NCI-H2227 treated with DMSO at 0.1 percent for 48 hours (cell line): ENCODE measurements at regions not wholly inside any gene's neighbourhood (a gene's known extent, or its start where the extent isn't known, plus 50 kb on each side); places are given as distances from the start of the nearest gene placed in this dataset.

Experiments used
- DNase-seq: peaks from one replicate; lab custom pipeline; 2025; lab: John Stamatoyannopoulos, UW

DNA sequence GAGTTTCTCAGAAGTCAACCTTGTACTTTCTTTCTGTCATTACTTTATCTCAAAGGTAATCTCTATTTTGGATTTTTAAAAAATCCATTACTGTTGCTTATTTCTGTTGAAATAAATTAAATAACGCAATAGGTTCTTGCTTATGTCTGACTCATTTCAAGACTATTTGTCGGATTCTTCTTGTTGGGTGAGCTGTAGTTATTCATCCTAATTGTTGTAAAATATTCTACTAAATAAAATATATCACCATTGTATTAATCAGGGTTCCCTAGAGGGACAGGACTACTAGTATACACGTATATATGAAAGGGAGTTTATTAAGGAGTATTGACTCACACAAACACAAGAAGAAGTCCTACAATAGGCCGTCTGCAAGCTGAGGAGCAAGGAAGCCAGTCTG lies 403.9 kb upstream of the CYRIA start:
- DNase-seq: no peak

DNA sequence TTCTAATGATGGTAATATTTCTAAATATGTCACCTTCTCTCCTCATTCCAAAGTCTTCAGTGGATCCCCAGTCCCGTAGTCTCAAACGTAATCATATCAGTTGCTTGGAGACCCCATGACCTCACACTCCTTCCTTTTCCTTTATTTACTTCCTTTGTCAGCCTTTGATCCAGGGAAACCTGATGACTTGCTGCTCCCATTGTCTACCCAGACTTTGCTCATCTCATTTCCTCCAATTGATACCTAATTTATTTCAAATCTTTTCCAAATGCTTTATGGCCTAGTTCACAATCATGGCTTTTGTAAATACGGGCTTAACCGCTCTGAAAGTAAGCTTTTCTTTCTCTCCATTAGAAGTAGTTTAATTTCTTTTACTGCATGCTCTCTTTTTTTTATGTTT lies 402.4 kb upstream of the CYRIA start:
- DNase-seq: no peak

DNA sequence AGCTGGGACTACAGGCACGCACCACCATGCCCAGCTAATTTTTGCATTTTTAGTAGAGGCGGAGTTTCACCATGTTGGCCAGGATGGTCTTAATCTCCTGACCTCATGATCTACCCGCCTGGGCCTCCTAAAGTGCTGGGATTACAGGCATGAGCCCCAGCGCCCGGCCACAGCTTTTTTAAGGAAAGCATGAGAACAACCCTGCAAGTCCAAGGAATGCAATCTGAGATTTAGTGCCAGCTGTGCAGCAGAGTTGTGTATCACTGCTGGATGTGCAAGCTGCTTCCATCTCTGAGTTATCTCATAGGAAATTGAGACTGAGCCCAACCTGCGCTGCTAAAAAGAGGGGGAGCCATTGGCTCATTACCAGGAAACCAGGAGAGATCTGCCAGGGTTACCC lies 399.9 kb upstream of the CYRIA start:
- DNase-seq: no peak

DNA sequence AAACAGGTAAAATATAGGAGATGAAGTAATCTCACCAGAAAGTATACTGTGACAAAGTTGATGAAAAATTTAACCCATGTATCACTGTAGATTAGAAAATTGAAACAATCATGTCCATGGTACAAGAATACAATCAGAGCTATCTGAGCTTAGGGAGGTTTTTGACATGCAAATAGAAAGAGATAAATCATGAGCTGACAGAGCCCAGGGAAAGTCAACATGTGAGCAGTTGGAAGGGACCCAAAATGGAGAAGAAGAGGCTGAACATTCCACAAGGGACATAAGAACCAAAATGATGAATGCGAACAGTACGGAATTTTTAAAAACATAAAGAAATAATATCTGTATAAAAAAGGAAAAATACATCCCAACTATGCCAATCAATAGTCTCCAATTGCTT lies 395.4 kb upstream of the CYRIA start:
- no peak for DNase-seq

DNA sequence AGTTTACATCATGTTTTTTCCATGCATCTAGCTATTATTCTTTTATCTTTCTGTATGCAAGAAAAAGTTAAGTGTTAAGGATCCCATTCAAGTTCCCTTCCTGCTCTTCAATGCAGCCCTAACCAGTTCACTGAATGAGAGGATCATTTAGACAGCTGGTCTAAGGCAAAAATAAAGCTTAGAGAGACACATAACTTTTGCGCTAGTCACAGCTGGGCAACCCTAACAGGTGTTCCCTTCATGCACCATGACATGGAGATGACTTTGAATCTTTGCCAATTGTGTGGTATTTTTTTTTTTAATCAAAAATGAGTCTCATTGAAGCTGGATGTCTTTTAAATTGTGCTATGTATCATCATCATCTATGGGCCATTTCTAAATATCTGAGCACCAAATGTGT lies 393.8 kb upstream of the CYRIA start:
- no peak for DNase-seq

DNA sequence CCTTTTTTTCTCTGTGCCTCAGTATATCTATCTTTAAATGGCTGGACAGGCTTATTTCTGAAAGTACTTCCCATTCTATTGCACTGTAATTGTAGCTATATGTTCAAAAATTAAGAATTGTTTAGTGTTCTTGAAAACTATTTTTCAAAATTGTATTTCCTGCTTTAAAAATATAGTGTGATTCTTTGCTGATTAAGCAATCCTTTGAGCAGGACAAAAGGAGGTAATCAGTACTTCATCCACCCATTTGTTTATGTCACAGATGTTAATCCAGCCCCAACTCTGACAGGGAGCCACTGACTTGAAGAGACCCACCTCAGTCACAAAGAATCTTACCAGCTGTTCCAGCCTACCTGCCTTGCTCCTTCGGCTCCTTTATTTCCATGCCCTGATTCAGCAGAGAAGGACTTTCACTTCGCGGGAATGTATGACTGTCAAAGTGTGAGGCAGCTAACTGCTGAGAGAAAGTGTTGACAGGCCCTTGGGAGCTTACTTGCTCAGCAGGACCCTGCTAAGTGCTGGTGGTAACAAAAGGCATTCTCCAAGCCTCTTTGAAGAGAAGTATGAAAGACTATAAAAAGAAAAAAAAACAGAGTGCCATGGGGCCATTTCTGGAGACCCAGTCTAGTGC lies 393.3 kb upstream of the CYRIA start:
- DNase-seq: peak; percentile 23

DNA sequence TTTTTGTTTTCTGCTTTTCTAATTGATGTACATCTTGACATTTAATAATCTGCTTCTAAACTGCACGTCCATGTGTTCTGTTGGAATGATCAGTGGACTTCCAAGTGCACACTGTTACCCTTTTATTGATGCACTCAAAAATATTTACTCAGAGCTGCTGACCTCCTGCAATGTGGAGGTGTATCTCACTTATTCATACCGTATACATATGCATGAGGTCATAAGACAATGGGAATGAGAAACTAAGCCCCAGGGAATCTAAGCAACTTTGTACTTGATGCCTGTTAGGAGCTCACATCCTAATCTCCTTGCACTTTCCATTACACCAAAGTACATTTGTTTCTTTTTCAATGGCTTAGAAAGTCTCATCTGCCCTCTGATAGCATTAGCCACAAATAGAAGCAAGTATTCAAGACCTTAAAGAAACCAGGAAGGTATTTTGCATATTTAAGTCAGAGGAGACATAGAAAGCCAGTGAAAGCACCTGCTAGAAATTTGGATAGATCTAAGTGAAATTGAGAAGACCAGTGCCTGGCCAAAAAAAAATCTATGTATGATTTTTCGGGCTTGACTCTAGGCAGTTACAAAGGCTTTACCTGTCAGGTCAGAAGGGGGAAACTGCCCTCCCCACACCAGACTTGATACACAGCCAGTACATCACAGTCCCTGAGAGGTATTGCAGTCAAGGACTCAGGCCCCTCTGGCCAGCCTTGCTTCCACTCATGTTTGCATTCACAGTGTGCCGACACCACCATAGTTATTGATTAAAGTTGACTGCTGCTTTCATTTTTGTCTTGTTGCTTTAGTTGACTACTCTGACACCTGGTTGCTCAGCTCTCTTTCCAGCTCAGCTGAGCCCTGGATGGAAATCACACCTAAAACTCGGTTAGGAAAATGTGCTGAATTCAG lies 391.7 kb upstream of the CYRIA start:
- DNase-seq: no peak

DNA sequence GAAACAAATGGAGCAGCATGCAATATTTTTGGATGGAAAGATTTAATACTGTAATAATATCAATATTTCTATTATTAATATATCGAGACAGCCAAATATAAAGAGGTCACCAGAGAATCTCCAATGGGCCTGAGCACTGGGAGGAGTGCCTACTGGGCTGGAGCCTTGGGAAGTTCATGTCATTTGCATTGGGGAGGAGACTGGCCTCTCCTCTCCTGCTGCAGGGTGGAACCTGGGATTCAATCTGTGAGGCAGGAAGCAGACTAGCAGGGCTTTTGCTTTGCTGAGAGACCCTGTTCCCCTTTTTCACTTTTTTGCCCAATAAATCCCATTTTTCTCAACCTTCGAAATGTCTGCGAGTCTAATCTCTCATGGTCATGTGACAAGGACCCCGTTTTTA lies 390.6 kb upstream of the CYRIA start:
- no peak for DNase-seq

DNA sequence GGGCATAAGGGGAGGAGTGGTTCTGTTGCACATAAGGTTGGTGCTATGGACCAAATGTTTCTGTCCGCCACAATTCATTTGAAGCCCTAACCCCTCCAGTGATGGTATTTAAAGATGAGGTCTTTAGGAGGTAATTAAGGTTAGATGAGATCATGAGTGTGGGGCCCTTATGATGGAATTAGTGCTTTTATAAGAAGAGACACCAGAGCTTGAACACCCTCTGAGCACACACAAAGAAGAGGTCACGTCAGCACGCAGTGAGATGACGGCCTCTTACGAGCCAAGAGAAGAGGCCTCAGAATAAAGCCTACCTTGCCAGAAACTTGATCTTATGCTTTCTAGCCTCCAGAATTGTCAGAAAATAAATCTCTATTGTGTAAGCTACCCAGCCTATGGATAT lies 386.4 kb upstream of the CYRIA start:
- no peak for DNase-seq

DNA sequence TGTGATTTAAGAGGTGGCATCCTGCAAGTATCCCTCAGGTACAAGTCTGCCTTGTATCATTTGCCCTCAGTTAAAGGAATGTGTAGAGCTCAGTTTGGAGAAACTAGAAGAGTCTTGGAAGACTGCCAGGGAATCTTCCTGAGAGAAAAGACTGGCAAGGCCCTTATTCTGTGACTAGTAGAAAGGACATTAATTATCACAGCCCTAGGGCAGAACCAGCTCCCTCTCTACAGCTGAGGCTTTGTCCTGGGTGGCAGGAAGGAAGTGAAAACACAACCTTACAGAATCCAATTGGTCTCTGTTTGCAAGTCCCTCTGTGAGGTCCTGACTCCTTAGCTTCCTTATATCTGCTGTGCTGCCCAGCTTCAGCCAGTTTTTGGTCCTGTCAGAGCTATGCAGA lies 385.9 kb upstream of the CYRIA start:
- DNase-seq: peak; percentile 66

DNA sequence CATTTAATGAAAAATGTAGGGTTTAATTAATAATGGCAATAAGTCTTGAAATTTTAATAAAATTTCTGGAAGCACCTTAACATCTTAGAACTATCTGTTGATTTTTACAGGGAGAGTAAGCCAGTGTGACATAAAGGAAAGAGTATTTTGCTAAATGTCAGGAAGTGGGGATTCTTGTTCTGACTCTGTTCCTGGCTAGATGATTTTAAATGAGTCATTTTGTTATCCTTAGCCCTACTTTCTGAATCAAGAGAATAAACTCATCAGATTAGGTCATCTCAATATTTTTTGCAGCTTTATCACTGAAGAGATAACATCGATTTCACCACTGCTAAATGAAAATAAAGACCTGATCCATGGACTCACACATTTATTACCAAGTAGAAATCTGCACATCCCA lies 377.5 kb upstream of the CYRIA start:
- no peak for DNase-seq

DNA sequence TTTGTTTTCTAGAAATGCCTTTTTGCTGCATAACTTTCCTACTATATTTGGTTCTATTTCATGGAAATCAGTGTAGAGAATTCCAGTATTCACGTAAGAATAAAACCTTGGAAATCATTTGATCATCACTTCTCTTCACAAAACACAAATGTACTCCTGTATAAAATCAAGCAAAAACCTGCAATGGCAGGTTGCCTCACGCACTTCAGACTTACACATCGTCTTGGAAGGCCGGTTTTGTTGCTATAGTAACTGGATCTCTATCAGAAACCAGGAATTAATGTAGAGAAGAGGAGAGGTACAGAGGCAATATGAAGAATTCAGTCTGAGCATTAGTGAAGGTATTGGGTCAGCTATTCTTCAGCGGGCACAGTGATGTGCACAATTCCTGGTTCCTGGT lies 370.7 kb upstream of the CYRIA start:
- DNase-seq: no peak

DNA sequence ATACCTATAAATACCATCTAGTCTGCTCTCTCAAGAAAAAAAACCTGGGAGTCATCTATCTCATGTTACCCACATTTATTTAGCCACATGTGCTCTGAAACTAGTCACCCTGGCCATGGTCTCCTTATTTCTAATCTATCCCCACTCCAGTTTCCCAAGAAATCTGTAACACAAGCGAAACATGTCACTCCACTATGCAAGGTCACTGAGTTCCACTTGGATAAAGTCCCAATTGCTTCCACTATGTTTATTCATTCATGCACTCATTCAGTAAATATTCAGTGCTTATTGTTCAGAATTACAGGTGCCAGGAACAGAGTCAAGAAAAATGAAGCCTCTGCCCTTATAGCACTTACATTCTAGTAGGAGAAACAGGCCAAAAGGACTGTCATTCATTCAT lies 369.4 kb upstream of the CYRIA start:
- DNase-seq: no peak

DNA sequence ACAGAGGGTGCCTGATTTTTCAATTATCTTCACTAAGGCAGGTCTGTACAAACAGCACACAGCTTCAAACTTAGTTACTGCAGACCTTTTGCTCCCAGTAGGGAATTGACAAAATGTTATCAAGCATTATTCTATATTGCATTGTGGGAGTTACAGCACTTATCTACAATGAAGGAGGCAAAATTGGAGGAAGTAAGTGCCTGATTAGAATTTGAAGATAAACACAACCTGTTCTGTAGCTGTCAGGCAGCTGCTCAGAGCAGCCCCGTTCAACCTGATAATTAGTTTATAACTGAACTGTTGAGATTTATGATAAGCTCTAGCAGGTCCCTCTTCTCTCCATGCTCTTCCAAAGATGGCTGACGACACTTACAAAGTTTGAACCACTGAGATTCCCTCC lies 364.4 kb upstream of the CYRIA start:
- DNase-seq: peak; percentile 40

DNA sequence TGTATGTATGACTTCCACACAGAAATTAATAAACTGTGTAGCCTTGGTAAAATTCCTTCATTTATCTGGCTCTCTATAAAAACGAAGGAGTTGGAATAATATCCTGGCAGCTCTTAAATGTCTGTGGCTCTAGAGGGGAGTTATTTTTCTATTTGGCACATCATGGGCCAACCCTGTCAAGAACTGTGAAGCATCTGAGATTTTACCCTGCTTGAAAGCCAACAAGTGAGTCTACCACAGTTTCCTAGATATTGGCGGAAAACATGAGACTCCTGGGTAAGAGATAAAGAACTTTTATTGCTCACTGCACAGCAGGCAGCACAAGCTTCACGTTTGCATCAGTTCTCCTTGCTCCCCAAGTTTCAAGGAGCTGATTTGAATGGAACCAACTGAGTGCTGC lies 346.7 kb upstream of the CYRIA start:
- no peak for DNase-seq

DNA sequence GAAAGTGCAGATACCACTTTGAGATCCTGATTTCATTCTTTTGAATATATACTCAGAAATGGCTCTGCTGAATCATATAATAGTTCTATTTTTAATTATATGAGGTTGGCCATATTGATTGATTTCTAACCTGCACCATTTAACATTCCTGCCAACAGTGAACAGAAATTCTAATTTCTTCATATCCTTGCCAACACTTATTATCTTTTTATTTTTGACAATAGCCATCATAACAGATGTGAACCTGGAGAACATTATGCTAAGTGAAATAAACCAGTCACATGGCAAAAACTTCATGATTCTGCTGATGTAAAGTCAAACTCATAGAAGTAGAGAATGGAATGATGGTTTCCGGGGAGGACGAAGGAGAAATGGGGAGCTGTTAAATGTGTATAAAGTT lies 344.5 kb upstream of the CYRIA start:
- no peak for DNase-seq

DNA sequence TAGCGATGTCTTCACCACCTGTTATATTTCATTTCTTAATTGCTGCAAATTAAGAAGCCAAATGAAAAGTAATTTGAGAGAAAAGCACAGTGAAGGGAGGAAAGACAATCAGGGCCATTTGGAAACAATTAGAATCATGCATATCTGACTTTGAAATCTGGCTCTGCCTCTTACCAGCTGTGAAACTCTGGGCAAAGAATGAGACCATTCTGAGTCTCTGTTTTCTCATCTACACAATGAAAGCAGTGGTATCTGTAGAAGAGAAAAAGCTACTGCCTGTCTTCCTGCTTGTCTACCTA lies 334.5 kb upstream of the CYRIA start:
- no peak for DNase-seq

DNA sequence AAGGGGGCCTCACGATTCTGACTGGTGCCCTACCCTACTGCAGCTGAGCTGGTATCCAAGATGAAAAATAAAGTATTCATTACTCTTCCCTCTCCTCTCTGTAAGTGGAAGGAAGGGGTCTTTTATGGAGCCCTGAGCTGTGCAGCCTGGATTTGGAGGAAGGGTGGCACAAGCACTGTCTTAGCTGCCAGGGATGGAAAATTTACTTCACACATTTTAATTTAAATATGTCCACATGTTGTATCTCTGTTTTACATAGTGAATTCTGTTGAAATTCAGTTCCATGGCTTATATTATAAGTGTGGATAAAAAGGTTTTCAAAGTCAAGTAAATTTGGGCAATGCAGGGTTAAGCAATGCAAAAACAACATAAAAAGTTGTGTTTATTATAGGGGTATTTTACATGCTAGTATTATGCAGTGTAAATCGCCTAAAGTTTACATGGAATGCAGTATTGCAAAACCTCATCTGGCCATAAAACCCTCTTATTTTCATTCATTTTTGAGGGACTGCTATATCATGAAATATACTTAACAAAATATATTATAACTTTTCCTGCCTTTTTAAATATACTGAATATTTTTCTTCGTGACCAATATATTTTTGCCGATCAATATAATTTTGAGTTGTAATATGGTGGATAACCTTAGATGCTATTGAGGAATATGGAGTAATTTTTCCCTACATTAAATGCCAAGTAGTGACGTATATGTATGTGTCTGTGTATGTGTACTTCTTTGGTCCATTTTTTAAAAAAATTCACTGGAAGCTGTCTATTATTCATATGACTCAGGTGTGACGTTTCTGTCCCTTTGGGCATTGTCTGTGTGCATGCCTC lies 333.9 kb upstream of the CYRIA start:
- no peak for DNase-seq

DNA sequence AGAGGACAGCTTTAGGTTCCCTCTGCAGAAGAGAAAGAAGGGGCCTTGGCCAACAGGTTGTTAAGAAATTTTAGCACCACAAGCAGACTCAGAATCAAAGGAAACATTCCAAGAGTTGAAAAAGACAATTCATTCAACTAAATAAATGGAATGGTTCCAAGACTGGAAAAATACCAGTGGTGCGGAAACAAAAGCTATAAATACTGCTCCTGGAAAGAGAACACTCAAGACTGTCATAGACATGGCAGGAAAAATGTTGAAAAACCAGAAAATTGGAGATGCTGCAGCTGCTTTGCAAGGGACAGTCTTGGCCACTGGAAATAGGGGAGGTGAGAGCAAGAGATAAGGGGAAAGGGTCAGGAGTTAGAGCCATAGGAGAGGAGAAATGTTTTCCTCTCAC lies 312.7 kb upstream of the CYRIA start:
- DNase-seq: no peak

DNA sequence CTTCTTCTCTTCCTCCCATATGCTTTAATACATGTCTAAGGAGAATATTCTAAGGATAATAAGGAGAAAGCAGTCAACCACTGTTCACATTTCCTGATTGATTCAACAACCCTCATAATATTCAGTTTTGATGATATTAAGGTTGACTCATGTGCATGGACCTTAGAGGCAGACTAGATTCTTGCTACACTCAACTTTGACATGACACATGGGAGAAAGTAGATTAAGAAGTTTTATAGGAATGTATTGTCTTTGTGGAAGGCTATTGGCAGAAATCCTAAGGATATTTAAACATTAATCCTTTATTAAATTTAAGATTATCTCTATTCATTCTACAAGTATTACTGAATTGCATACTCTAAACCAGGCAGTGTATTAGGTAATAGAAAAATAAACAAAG lies 309.1 kb upstream of the CYRIA start:
- DNase-seq: no peak

DNA sequence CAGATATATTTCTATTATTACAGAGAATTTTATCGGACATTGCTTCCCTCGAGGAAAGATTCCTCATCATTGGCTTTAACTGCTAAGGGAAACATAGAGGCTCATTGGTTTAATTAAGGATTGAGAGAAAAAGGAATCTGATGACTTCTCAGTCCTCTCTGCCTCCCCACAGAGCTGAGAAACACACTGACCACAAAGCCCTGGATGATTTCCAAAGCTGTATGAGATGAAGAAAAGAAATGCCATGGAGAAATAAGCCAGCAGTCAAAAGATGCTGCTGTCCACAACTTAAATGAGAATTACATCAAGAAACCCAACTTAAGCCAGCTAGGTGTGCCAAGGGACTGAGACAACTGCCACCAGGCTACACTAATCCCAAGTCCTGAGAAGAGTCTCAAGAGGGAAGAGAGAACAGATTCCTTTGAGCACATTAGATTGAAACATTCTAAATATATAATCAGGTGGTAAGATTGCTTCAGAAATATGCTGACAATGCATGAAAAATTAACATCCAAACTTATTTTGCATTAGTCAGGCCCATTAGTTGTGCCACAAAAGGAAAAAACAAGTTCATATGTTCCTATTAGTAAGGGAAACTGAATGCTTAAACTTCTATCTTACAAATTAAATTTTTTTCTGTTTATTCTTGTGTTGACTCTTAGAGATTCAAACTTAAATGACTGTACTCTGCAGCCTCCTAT lies 308.1 kb upstream of the CYRIA start:
- no peak for DNase-seq

DNA sequence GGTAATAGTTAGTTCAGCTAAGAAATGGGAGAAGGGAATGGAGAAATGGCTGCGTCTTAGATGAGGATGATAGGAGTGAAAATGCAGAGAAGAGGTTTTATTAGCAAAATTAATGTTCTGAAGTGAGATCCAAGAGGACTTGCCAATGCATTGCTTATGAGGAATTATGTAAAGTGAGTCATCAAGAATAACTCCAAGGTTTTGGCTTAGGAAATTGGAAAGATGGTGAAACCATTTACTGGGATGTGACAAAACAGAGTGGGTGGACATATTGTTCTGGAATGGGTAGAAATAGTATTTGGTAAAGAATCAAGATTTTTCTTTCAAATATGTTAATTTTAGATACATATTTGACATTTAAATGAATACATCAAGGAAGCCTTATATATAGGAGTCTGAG lies 306.6 kb upstream of the CYRIA start:
- no peak for DNase-seq
